ENCODE measurements at regions not wholly inside any gene's neighbourhood (a gene's known extent, or its start where the extent isn't known, plus 50 kb on each side); places are given as distances from the start of the nearest gene placed in this dataset.

GRCh38 chr11:134691985-134692384 lies 279.9 kb upstream of the B3GAT1 start:
- TF ChIP-seq CTCF (IDR thresholded peaks at IDR 0.05) (no peak), POLR2A (IDR thresholded peaks at IDR 0.05) (no peak)

Data from body of pancreas (tissue), 4 donors.